ENCODE measurements at regions not wholly inside any gene's neighbourhood (a gene's known extent, or its start where the extent isn't known, plus 50 kb on each side); places are given as distances from the start of the nearest gene placed in this dataset.
A peak's percentile ranks its signal among the peaks of the same experiment; 100 is the strongest.

DNA sequence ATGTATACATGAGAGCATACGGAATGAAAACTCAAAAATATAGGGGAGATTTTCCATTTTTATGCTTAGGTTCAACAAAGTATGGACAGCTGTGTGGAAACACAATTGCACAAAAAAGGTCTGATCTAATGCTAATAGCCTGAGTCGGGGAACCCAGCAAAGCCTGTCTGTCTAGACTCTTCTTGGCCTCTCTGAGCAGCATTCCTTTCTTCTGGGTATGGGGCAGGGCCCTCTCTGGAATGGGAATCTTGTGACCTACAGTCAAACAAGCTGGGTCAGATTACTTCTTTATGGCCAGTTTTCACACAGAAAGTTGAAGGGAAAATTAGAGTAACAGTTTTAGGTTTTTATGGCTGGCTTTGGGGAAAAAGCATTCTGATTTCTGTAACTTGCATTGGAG lies 534.0 kb upstream of the LMO3 start:
- Histone ChIP-seq H3K79me1 (ENCODE audit: insufficient read depth, low read depth, low read length, poor library complexity, severe bottlenecking) (no peaks in the 10 kb centered on the region), H3K23ac (ENCODE audit: insufficient read length, low read depth, low read length) (no peak overlapping the region), H2BK12ac (ENCODE audit: insufficient read length, low read depth, low read length) (no peak overlapping the region), H3K79me2 (ENCODE audit: insufficient read depth, low read length) (no peaks in the 10 kb centered on the region), H3K27ac (ENCODE audit: insufficient read length, low read depth, low read length) (no peak overlapping the region), H3K18ac (ENCODE audit: insufficient read length, low read depth, low read length) (no peak overlapping the region), H3K27me3 (ENCODE audit: insufficient read depth, low read length) (no peaks in the 10 kb centered on the region), H4K91ac (ENCODE audit: insufficient read length, low read depth, low read length) (no peak overlapping the region), H3T11ph (ENCODE audit: low read length) (no peak overlapping the region), H2BK5ac (ENCODE audit: insufficient read length, low read length) (no peak overlapping the region), H2AK5ac (ENCODE audit: insufficient read length, low read length) (no peak overlapping the region), H2BK15ac (ENCODE audit: low read depth, low read length) (no peak overlapping the region), H2AFZ (ENCODE audit: low read length) (no peak overlapping the region), H3K9me3 (ENCODE audit: control insufficient read depth, low read depth, low read length) (no peaks in the 10 kb centered on the region), H4K20me1 (ENCODE audit: control insufficient read depth, insufficient read depth, insufficient read length) (no peaks in the 10 kb centered on the region), H3K4me1 (ENCODE audit: insufficient read depth, low read length) (no peaks in the 10 kb centered on the region), H3K4me2 (ENCODE audit: insufficient read depth, insufficient read length, low read length) (no peak overlapping the region), H2BK20ac (ENCODE audit: low read depth, low read length, poor library complexity, severe bottlenecking) (peak overlapping the region; percentile 11), H4K8ac (replicated peaks; ENCODE audit: insufficient read length, low read depth, low read length) (no peak overlapping the region), H3K4ac (ENCODE audit: low read depth, low read length) (no peak overlapping the region), H3K9ac (ENCODE audit: extremely low read depth, insufficient read length, low read length) (no peak overlapping the region), H4K5ac (ENCODE audit: insufficient read length, low read depth, low read length) (no peak overlapping the region), H2BK120ac (ENCODE audit: low read depth, low read length, poor library complexity, severe bottlenecking) (no peak overlapping the region), H3K14ac (ENCODE audit: insufficient read depth, low read length) (no peak overlapping the region), H3K56ac (ENCODE audit: insufficient read length, low read depth, low read length) (no peak overlapping the region), H3K23me2 (ENCODE audit: insufficient read length, low read depth, low read length, poor library complexity, severe bottlenecking) (no peaks in the 10 kb centered on the region)
- WGBS (ENCODE audit: extremely low coverage, insufficient read length, low lambda C conversion rate) = no CpG with 5 or more reads among the region's 2 CpGs
- Mint-ChIP-seq H3K36me3 (ENCODE audit: insufficient read depth in 1 of 3, low read depth in 3 of 3) (no peaks in the 10 kb centered on the region), H3K27ac (no peak overlapping the region), H3K9me3 (no peaks in the 10 kb centered on the region), H3K4me3 (no peak overlapping the region), H3K4me1 (no peaks in the 10 kb centered on the region), H3K27me3 (ENCODE audit: low read depth) (no peaks in the 10 kb centered on the region)
- no peak for TF ChIP-seq CTCF (conservative IDR thresholded peaks at IDR 0.05)
- no peak for DNase-seq
